ENCODE measurements at regions not wholly inside any gene's neighbourhood (a gene's known extent, or its start where the extent isn't known, plus 50 kb on each side); places are given as distances from the start of the nearest gene placed in this dataset.

DNA sequence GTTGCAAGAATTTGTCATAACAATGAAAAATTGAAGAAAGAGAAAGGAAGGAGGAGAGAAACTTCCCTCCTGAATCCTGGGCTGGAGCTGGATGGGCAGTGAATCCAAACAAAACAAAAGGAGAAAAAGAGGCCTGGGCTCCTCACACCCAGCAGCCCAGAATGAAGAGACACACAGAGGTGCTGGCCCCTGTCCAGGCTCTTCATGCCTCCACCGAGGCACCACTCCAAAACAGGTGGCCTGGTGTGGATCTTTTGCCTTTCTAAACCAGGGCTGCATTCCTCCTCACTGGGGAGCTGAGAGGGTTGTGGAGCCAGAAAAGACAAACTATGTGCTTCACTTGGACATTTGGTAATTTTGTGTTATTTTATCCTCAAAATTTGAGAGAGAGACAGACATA, 76.0 kb downstream of the FAM124B start:
- no peak for ATAC-seq
- DNase-seq: no peak
- intact Hi-C loops (cut with DNase I, micrococcal nuclease): no loop called here

DNA sequence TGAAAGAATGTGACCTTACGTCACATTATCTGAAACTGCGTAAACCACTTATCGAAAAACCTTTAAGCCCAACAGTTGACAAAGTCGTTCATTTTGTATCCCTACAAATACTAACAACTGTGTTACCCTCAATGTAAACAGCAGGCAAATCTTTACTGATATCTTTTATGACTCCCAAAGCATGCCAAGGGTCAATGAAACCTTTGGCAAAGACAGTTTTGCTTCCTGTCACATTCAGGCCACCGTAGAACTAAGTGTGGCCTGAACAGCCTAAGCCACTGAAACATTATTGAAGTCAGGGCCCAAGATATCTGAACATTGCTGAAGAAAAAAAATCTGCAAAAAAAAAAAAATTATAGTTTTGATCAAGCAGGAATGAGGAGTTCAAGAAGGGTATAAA, 77.3 kb downstream of the FAM124B start:
- ATAC-seq (peak; percentile 67), DNase-seq (no peak)
- intact Hi-C loops (cut with DNase I, micrococcal nuclease): no loop called here

DNA sequence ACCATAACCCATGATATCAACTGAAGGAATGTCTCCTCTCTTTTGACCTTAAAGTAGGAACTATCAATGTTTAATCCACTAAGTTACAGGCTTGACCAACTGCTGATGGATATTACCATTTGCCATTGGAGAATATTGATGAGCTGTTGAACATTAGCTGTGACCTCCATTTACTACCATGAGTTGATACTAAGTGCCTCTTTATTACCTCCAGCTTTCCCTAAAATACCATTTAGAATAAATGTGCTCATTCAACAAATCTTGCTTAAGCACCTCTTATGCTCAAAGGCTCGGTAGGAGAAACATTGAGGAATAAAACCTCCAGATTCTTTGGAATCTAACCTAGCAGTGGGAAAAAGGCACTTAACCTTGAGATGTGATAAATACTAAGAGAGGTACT, 81.2 kb downstream of the FAM124B start:
- no peak for DNase-seq
- intact Hi-C loops (cut with DNase I, micrococcal nuclease): no loop called here
- no peak for ATAC-seq

DNA sequence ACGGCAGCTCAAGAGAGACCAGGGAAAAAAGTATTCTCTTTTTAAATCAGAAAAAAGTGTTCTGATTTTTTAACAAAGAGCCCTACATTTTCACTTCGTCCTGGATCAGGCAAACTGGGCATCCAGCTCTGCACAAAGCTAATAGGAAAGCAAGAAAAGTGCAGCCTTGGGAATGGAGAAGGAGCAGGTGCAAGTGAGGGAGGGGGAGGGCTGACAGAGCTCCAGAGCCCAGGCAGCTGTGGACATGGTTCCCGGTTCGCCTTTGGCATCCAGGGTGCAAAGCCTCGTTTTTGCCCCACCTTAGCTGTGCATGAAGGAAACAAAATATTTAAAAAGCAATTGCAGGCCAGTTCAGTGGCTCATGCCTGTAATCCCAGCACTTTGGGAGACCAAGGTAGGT, 82.2 kb downstream of the FAM124B start:
- no peak for DNase-seq
- intact Hi-C loops (cut with DNase I, micrococcal nuclease): no loop called here
- no peak for ATAC-seq

DNA sequence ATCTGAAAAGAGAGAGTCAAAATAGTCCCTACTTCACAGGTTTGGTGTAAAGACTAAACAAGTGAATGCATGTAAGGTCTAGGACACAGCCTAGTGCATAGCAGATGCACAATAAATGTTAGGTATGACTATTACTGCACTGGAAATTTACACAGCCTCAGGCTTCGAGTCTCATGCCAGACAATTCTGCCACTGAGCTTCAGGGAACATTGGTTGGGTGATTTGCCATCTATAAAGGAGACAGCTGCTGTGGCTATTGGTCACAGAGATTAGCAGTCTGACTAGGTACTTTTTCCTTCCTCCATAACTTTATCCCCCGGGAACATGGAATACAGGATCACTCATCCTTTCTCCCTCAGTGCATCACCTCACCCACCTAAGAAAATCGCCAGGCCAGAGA, 89.2 kb downstream of the FAM124B start:
- intact Hi-C loops (cut with DNase I, micrococcal nuclease): no loop called here
- ATAC-seq: no peak
- no peak for DNase-seq

DNA sequence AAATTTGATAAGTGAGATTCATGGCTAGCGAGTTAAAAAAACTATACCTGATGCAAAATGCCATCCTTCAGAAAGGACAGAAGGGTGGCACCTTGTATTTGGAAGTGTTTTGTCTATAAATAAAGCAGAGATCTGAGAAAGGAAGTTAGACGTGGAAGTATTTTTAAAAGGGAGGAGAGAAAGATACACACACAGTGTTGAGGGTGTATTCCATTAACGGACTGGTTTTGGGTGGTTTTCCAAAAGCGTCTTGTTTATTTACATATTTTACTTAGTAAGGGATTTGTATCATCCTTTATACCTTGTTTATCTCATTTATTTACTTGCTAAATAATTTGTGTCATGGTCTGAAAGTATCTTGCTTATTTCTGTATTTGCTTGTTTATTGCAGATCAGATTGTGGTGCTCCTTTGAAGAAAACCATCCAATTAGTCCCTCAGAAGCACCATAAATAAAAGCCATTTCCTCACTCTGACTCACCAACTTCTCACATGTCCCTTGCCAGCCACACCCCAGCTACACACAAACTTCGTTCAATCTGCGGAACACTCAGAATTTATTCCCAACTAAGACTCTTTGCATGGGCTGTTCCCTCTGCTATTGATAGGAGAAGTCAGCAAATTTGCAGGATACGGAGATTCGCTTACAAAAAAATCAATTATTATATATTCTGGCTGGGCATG, 90.8 kb downstream of the FAM124B start:
- DNase-seq: no peak
- intact Hi-C loops (cut with DNase I, micrococcal nuclease): no loop called here
- ATAC-seq: no peak

DNA sequence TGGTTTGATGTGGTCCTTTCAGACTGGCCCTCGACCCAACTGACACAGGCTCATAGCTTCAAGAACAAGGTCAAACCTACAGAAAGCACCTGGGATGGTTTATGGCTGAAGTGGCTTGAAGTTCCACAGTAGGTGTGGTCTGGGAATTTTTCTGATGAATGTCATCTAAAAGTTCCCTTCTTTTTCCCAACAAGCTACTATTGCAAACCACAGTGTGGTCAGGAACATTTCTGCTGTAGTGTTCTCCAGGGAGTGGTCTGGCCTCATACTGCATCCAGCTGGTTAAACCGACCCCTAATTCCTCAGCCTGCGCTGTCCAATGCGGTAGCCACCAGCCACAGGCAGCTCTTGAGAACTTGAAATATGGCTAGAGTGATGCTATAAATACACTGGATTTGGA, 92.7 kb downstream of the FAM124B start:
- intact Hi-C loops (cut with DNase I, micrococcal nuclease): no loop called here
- no peak for ATAC-seq
- no peak for DNase-seq

DNA sequence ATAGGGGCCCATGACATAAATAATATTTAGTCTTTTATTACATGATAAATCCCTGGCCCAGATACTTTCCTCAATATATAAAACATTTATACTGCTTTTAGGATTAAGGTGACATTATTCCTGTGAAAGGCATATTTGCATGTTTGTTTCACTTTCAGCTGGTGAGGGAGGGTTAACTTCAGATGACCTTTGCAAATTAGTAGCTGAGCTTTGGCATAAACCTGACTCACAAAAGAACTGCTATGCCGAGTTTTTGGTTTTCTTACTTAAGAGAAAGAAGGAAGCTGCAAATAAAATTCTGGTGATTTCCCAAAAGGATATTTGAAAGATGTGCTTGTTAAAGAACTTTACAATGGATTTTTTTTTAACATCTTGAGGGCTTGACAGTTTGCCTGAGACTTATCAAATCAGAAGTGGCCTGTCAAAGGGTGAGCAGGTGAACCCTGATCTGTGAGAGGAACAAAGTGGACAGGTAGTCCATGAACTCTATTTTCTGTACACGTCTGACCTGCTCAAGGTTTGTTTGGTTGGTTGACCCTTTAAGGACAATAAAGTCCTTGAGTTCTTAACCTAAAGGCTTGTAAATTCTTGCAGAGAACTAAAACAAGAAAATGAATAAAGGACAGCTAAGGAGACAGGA, 93.5 kb downstream of the FAM124B start:
- intact Hi-C loops (cut with DNase I, micrococcal nuclease): no loop called here
- ATAC-seq (no peak), DNase-seq (no peak)

DNA sequence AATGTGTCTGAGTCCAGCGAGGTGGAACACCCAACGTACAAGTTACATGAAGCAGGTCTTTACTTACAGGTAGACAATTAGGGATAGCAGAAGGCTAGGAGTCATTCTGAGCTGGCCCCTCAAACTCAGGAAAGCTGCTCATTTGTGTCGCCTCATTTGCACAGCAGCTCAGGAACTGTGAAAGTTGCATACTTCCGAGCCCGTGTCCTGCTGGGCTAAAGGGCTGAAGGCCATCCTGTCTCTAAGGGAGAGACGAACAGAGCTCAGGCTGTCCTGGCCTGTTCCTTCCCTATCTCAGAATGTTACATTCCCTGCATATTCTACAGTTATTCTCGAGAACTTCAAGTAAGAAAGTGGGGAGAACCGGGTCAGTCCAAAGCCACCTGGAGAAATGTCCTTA, 99.0 kb downstream of the FAM124B start:
- no peak for DNase-seq

DNA sequence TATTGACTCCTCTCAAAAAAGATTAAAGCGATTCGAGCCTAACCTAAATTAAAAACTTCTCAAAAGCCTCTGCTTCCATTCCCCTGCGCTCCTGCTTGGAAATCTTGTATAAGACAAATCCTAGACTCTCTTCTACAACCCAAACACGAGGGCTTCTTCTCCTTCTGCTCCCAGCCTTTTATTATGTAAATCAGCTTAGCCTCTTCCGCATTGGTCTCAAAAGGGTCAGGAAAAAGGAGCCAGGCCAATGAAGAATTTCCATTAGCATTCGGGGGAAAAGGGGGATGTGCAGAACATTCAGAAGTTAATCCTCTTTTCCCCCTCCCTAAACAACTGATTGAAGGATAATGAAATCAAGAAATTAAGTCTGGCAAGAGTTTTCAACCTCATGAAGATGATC, 107.9 kb downstream of the FAM124B start:
- intact Hi-C loops (cut with DNase I, micrococcal nuclease): no loop called here
- ATAC-seq (no peak), DNase-seq (no peak)

More for the DNA sequence above, 99.0 kb downstream of the FAM124B start:
- intact Hi-C loops (cut with DNase I, micrococcal nuclease): no loop called here
- no peak for ATAC-seq

DNA sequence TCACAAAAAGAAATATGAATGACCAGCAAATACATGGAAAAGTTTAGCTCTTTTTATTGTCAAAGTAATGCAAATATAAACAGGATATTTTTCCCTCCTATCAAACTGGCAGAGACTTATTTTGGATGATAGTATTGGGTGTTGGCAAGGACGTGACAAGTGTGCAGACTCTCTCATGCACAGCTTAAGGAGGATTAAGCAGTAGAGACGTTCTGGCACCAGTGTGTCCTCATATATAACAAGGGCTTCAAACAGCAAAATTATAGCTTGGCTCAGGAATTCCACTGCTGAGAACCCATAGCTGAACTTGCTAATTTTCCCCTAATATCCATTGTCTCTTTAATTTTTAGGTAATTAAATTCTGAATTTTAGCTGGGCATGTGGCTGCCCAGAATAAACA, 114.4 kb downstream of the FAM124B start:
- intact Hi-C loops (cut with DNase I, micrococcal nuclease): loop anchor here in 1 of 2 donors (10.0 kb wide), 1 partner anchor 293 kb away; no protein-coding TSS in a partner anchor

DNA sequence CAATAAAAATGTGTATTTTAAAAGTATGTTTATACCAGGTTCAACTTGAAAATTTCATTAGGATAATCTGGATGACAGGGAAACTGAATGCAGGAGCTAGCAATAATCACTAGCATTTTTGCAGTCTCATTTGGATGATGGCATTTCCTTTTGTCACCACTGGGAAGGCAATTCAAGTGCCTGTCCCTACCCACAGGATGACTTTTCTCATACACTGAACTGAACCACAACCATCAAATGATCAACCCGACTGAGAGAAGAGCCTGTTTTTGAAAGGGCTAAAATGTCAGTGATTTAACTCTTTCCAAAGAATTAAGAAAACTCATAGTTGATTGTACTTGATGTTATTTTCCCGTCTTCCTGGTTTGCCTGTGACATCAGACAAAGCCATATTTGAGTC, 115.0 kb downstream of the FAM124B start:
- intact Hi-C loops (cut with DNase I, micrococcal nuclease): loop anchor here in 1 of 2 donors (10.0 kb wide), 1 partner anchor 292 kb away; no protein-coding TSS in a partner anchor
- no peak for ATAC-seq
- DNase-seq: no peak

More for the DNA sequence above, 114.4 kb downstream of the FAM124B start:
- DNase-seq (no peak), ATAC-seq (no peak)

DNA sequence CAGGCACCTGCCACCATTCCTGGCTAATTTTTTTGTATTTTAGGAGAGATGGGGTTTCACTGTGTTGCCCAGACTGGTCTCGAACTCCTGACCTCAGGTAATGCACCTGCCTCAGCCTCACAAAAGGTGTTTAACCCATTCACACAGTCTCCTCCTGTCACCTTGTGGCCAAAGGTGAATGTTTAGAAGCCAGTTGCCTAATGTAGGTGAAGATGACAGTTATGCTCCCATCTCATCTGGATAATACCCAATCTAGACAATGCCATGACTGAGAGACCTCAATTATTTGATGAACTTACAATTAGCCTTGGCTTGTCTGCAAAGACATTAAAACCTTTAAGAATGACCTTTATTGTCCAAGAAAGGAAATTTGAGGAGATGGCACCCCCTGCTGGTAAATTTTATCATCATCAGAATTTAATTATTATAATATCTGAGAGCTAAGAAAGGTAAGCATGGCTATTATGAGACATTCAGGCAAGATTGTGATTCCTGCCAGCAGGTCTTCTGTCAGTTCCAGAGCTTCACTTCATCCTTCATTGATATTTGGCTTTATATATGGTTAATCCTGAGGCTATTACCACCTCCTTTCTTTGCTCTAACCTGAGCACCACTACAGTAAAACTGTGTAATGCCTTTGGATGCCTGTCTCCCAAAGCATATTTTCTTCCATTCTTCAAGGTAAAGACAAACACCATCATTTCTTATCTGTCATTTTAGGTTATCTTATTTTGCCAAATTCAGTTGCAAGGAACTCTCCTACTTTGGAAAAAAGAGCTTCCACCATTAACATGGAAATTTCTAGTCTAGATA, 117.6 kb downstream of the FAM124B start:
- intact Hi-C loops (cut with DNase I, micrococcal nuclease): loop anchor here (5.0 to 10.0 kb wide), 3 partner anchors 290 to 312 kb away; no protein-coding TSS in a partner anchor
- ATAC-seq (peak; percentile 90), DNase-seq (peak in 1 of 2 donors; percentile 13)

DNA sequence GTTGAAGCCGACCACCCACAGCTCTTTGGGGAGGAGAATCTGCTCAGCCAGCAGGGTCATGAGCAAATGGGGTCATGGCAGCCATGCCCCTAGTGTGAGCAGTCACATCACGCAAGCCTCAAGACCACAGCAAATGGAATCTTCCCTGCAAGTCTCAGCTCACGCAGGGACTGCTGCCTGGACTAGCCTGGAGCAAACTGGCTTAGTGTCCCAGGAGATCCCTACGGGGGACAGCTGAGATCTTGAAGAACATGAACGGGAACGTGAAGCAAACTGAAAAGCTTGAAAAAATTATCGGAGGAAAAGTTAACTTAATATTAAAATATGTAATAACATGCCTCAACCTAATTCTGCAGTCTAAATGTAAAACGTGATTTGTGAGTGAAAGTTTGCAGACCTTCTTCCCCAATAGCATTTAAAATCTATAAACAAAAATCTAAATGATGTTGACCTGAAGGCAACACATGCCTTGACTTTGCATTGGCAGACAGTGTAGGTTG, 118.4 kb downstream of the FAM124B start:
- intact Hi-C loops (cut with DNase I, micrococcal nuclease): loop anchor here (5.0 to 10.0 kb wide), 3 partner anchors 289 to 311 kb away; no protein-coding TSS in a partner anchor
- DNase-seq (no peak), ATAC-seq (no peak)

DNA sequence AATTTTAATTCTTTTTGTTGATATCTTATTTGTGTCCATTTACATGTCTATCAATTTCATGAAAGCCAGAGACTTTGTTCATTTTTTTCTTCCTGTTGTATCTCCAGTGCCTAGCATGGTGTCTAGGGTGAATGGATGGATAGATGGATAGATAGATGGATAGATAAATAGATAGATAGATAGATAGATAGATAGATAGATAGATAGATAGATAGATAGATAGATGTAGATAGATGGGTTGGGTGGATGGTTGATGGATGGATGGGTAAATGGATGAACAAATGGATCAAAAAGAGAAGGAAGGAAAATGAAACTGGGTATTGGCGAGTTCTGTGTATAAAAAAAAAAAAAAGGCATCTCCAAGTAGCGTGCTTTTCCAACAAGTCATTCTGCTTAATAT, 120.5 kb downstream of the FAM124B start:
- ATAC-seq (no peak), DNase-seq (no peak)
- intact Hi-C loops (cut with DNase I, micrococcal nuclease): loop anchor here (5.0 to 10.0 kb wide), 3 partner anchors 287 to 309 kb away; no protein-coding TSS in a partner anchor

DNA sequence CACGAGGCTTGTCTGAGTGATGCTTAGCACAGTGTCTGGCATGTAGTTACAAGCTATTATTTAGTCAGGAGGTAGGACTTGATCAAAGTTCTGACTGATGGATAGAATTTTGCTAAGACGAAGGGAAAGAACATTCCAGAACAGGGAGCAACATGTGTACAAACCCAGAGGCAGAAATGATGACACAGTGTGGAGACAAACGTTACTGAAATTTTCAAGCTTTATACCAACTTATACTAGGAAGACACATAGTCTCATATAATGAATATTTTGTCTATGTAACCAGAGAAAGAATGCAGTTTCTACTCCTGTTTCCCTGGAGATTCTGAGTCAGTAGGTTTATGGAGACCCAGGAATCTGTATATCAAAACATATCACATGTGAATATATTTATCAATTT, 123.4 kb downstream of the FAM124B start:
- DNase-seq: no peak
- intact Hi-C loops (cut with DNase I, micrococcal nuclease): no loop called here
- no peak for ATAC-seq

DNA sequence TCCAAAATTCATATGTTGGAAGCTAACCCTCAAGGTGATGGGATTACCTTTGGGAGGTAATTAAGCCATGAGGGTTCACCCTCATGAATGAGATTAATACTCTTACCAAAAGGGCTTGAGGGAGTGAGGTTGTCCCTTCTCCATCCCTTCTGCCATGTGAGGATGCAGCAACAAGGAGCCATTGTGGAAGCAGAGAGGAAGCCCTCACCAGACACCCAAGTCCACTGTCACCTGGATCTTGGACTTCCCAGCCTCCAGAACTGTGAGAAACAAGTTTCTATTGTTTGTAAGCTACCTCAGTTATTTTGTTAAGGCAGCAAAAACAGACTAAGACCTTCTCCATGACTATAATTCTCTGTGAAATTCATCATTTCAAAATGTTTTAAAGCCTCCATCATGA, 125.7 kb downstream of the FAM124B start:
- intact Hi-C loops (cut with DNase I, micrococcal nuclease): no loop called here

DNA sequence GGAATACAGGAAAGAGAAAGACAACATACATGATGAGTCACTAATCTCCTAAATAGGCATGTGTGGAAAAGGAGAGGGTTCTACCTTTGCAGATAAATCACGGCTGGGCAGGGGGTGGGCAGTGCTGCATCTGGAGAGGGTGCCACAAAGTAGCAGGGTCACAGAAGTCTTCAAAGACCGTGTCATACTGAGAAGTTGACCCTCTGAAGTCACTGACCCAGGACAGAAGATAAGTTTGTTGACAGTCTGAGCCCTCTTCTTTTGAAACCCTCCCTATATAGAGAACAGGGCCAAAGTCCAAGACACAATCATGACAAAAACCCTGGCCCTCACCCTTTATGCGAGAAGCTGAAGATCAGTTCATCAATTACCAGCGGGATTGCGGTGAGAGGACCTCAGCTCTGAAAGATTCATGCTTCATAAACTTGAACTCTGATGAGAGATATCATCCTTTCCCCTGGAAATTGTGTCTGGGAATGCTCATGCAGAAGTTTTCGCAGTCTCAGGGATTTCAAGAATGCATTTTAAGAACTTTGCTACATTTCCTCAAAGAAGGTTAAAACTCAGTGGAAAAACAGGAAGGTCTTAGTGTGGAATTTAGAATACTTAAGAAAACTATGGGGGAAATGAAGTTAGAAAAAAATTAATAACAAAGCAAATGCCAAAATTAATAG, 129.5 kb downstream of the FAM124B start:
- DNase-seq (no peak), ATAC-seq (no peak)
- intact Hi-C loops (cut with DNase I, micrococcal nuclease): no loop called here

More for the DNA sequence above, 125.7 kb downstream of the FAM124B start:
- DNase-seq: no peak
- no peak for ATAC-seq
